ENCODE measurements at regions not wholly inside any gene's neighbourhood (a gene's known extent, or its start where the extent isn't known, plus 50 kb on each side); places are given as distances from the start of the nearest gene placed in this dataset.

DNA sequence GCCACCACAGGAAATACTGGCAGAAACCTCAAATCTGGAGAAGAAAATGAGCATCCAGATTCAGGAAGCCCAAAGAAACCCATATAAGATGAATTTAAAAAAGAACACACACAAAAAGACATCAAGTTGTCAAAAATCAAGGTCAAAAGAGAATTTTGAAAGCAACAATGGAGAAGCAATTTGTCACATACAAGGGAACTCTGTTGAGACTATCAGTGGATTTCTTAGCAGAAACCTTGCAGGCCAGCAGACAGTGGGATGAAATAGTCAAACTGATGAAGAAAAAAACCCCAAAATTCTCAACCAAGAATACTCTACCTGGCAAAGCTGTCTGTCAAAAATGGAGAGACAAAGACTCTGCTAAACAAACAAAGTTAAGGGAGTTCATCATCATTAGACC lies 272.6 kb downstream of the ADCYAP1 start:
- Histone ChIP-seq H3K79me2 (ENCODE audit: insufficient read depth, low read length) (no peaks in the 10 kb centered on the region), H3K9me2 (ENCODE audit: insufficient read depth) (no peaks in the 10 kb centered on the region), H3K9me3 (ENCODE audit: control insufficient read depth in 1 of 2, insufficient read depth in 1 of 2, low read depth in 1 of 2, low read length in 2 of 2) (0 out of 4 replicates have a peak, but pooled peaks cover 0 to 3% of the 10 kb centered on the region in 2 experiments), H4K20me1 (ENCODE audit: insufficient read depth) (no peaks in the 10 kb centered on the region), H3K4me3 (replicated peaks in 1 of 2; ENCODE audit: low read depth in 1 of 2, low read length in 2 of 2) (no peak overlapping the region), H2AFZ (ENCODE audit: low read depth, low read length, poor library complexity, severe bottlenecking) (no peak overlapping the region), H3K4me1 (ENCODE audit: control insufficient read depth in 1 of 2, insufficient read depth in 2 of 2, low read length in 2 of 2) (no peaks in the 10 kb centered on the region), H3K36me3 (ENCODE audit: control insufficient read depth in 1 of 2, insufficient read depth in 2 of 2, low read length in 2 of 2) (no peaks in the 10 kb centered on the region), H3K4me2 (ENCODE audit: low read length) (no peak overlapping the region), H3K27me3 (ENCODE audit: insufficient read depth, low read length) (peaks cover 9% of the 10 kb centered on the region; the same call in 1 of the 2 replicates), H3K9ac (ENCODE audit: low read length) (no peak overlapping the region), H3K27ac (ENCODE audit: low read depth, low read length) (no peak overlapping the region)
- no TSS peak for BruUV-seq (replicated peaks)
- ATAC-seq (no peak), DNase-seq (ENCODE audit: low read depth, low spot score) (no peak)
- CTCF ChIA-PET = no interaction called here
- RAD21 ChIA-PET (ENCODE audit: low non-redundant PET in 1 of 2, low total read pairs in 2 of 2, uncharacterized antibody in 2 of 2, unreplicated experiment in 2 of 2) = no interaction called here
- POLR2A ChIA-PET = no interaction called here
- TF ChIP-seq, protein P1, sequence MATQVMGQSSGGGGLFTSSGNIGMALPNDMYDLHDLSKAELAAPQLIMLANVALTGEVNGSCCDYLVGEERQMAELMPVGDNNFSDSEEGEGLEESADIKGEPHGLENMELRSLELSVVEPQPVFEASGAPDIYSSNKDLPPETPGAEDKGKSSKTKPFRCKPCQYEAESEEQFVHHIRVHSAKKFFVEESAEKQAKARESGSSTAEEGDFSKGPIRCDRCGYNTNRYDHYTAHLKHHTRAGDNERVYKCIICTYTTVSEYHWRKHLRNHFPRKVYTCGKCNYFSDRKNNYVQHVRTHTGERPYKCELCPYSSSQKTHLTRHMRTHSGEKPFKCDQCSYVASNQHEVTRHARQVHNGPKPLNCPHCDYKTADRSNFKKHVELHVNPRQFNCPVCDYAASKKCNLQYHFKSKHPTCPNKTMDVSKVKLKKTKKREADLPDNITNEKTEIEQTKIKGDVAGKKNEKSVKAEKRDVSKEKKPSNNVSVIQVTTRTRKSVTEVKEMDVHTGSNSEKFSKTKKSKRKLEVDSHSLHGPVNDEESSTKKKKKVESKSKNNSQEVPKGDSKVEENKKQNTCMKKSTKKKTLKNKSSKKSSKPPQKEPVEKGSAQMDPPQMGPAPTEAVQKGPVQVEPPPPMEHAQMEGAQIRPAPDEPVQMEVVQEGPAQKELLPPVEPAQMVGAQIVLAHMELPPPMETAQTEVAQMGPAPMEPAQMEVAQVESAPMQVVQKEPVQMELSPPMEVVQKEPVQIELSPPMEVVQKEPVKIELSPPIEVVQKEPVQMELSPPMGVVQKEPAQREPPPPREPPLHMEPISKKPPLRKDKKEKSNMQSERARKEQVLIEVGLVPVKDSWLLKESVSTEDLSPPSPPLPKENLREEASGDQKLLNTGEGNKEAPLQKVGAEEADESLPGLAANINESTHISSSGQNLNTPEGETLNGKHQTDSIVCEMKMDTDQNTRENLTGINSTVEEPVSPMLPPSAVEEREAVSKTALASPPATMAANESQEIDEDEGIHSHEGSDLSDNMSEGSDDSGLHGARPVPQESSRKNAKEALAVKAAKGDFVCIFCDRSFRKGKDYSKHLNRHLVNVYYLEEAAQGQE (IDR thresholded peaks at IDR 0.05; ENCODE audit: low read depth) = no peak
- TF ChIP-seq TCF7L2 (IDR thresholded peaks at IDR 0.05; ENCODE audit: borderline replicate concordance, extremely low read depth, insufficient read depth, insufficient read length) = no peak
- TF ChIP-seq, protein P2, sequence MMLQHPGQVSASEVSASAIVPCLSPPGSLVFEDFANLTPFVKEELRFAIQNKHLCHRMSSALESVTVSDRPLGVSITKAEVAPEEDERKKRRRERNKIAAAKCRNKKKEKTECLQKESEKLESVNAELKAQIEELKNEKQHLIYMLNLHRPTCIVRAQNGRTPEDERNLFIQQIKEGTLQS (IDR thresholded peaks at IDR 0.05) = no peak
- TF ChIP-seq EGR1 (IDR thresholded peaks at IDR 0.05; ENCODE audit: low read depth) = no peak
- TF ChIP-seq, protein P3, sequence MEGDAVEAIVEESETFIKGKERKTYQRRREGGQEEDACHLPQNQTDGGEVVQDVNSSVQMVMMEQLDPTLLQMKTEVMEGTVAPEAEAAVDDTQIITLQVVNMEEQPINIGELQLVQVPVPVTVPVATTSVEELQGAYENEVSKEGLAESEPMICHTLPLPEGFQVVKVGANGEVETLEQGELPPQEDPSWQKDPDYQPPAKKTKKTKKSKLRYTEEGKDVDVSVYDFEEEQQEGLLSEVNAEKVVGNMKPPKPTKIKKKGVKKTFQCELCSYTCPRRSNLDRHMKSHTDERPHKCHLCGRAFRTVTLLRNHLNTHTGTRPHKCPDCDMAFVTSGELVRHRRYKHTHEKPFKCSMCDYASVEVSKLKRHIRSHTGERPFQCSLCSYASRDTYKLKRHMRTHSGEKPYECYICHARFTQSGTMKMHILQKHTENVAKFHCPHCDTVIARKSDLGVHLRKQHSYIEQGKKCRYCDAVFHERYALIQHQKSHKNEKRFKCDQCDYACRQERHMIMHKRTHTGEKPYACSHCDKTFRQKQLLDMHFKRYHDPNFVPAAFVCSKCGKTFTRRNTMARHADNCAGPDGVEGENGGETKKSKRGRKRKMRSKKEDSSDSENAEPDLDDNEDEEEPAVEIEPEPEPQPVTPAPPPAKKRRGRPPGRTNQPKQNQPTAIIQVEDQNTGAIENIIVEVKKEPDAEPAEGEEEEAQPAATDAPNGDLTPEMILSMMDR (IDR thresholded peaks at IDR 0.05 in 2 of 3, conservative IDR thresholded peaks at IDR 0.05 in 1 of 3; ENCODE audit: borderline replicate concordance in 1 of 3, insufficient read depth in 1 of 3, low read depth in 2 of 3, low read length in 2 of 3) = no peak
- TF ChIP-seq, protein P4, sequence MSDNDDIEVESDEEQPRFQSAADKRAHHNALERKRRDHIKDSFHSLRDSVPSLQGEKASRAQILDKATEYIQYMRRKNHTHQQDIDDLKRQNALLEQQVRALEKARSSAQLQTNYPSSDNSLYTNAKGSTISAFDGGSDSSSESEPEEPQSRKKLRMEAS (IDR thresholded peaks at IDR 0.05) = no peak
- TF ChIP-seq POLR2AphosphoS5 (IDR thresholded peaks at IDR 0.05; ENCODE audit: low read depth, low read length) = no peak
- no peak for TF ChIP-seq CEBPB (IDR thresholded peaks at IDR 0.05; ENCODE audit: low read depth)
- no peak for TF ChIP-seq EZH2 (IDR thresholded peaks at IDR 0.05)
- no peak for TF ChIP-seq ZFX (IDR thresholded peaks at IDR 0.05)
- TF ChIP-seq ZNF274 (IDR thresholded peaks at IDR 0.05; ENCODE audit: low read depth, low read length) = no peak
- TF ChIP-seq, protein P5, sequence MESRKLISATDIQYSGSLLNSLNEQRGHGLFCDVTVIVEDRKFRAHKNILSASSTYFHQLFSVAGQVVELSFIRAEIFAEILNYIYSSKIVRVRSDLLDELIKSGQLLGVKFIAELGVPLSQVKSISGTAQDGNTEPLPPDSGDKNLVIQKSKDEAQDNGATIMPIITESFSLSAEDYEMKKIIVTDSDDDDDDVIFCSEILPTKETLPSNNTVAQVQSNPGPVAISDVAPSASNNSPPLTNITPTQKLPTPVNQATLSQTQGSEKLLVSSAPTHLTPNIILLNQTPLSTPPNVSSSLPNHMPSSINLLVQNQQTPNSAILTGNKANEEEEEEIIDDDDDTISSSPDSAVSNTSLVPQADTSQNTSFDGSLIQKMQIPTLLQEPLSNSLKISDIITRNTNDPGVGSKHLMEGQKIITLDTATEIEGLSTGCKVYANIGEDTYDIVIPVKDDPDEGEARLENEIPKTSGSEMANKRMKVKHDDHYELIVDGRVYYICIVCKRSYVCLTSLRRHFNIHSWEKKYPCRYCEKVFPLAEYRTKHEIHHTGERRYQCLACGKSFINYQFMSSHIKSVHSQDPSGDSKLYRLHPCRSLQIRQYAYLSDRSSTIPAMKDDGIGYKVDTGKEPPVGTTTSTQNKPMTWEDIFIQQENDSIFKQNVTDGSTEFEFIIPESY (IDR thresholded peaks at IDR 0.05; ENCODE audit: extremely low read depth, insufficient replicate concordance, low read length) = no peak
- intact Hi-C loops (cut with micrococcal nuclease) = no loop called here
